HG03575 (cell line): ENCODE measurements at regions not wholly inside any gene's neighbourhood (a gene's known extent, or its start where the extent isn't known, plus 50 kb on each side); places are given as distances from the start of the nearest gene placed in this dataset.

Experiments
- ATAC-seq: cut with Tn5 transposase; IDR thresholded peaks from one replicate; pipeline ENCODE4 v1.9.1; 2021; ENCODE audit not compliant: unreplicated experiment, insufficient number of reproducible peaks, low FRiP score; ENCODE audit errors: extremely low read depth

DNA sequence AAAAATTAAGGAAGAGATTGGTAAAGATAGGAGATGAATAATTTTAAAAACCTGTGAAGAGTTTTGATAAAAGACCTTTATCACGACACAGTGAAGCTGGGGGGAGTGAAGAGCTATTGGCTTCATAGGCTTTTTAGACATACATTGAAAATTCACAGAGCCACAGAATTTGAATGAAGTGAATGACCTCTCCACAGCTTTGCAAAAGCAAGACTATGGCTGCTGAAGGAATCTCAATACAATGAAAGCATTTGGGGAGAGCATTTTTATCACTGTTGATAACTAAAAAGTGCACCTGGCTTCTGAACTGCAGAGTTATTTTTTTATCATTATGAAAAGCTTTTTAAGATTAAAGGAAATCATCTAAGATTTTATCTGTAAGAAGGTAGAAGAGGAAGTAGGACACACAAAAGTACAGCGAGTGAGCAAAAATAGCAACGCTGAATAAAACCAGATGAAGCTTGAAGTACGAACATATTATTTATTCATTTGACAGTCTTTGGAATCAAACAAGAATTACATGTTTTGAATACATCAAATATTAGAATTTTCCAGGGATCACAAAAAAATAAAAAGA is 317.5 kb downstream of the KCNC2 start:
- ATAC-seq, result no peak

DNA sequence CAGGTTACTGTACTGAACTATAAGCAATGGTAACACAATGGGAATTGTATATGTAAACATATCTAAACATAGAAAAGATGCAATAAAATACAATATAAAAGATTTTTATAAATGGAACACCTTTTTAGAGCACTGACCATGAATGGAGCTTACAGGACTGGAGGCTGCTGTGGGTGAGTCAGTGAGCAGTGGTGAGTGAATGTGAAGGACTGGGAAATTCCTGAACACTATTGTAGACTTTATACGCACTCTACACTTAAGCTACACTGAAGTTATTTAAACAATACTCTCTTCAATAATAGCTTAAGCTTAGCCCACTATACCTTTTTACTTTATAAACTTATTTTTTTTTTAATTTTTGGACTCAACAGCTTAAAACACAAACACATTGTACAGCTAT is 313.5 kb downstream of the KCNC2 start:
- ATAC-seq, result no peak

DNA sequence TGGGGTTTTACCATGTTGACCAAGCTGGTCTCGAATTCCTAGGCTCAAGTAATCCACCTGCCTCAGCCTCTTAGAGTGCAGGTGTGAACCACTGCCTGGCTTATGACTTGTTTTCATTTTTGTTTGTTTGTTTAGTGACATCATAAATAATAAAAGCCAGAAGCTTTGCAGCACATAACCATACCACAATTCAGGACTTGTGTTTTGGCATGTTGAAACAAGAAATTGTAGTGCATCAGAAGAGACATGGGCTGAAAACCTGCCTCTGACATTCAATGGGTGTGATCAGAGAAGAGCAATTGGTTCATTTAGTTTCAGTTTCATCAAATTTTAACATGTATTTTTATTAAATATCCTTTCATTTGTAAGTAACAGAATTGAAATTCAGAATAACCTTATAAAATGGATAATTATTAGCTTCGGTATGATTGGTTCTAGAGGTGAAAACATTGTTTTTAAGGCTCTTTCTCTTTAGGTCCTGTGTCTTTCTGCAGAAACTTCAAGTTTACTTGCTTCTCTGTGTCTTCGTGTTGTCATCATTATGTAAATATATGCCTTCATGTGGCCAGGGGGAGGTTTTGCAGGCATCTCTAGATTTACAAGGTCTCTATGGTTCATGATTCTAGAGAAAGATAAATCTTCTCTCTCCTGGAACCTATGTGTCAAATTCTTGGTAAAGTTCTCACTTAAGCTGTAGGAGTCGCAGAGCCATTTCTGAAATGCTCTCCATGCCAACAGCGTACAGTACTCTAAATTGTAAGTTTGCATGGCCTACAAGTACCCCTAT is 312.0 kb downstream of the KCNC2 start:
- ATAC-seq, result no peak

- ATAC-seq, result no peak
Observed at GRCh38 chr12:74899031-74899829, 310.4 kb downstream of the KCNC2 start.

DNA sequence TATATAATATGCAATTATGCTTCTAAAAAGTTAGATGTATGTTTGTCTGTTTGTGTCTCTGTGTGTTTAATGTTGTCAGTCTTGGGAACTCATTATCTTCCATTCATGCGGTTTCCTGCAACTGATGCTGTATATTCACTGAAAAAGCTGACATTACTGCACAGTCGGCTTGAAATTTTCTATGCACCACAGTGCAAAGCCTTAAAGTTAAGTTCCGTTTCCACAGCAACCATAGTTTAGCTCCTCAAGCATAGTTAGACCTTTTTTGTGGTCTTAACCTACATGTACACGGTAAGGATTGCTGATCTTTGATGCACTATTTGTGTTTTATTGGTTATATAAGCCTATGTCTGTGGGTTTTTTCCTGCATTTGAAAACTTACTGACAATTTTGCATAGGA is 309.4 kb downstream of the KCNC2 start:
- ATAC-seq, result no peak

- no peak for ATAC-seq
Observed at GRCh38 chr12:74903522-74903921, 306.1 kb downstream of the KCNC2 start.

DNA sequence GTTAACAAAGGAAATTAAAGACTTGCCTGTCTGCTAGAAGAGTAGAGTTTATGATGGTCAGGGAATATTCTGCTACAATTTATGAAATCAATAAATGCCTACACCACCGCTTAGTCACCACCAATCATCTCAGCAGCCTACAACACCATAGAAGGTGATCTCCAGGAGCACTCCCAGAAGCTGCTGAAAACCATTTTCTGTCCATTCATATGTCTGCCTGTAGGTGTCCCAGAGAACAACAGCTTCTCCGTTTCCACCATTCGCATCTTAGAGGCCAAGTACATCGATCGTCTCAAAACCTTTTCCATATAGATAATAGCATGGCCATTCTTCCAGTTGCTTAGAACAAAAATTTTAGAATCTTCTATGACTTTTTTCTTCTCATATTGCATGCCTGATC is 303.4 kb downstream of the KCNC2 start:
- no peak for ATAC-seq

- no peak for ATAC-seq
Observed at GRCh38 chr12:74910831-74911230, 298.8 kb downstream of the KCNC2 start.

DNA sequence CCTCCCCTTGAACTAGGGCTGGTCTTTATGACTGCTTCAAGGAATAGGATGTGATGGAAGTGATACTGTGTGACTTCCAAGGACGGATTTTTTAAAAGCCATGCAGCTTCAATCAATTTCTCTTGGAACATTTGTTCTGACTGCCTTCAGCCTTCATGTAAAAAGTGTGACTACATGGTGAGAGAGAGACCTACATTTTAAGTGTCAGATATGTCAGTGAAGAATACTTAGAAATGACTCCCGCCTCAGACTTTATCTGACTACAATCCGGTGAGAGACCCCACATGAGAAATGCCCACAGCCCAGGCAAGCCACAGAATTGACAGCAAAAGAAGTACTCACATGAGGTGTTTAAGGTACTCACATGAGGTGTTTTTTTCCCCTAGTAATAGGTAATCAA is 295.3 kb downstream of the KCNC2 start:
- ATAC-seq, result no peak

GRCh38 chr12:74915718-74916117 is 293.9 kb downstream of the KCNC2 start:
- ATAC-seq, result no peak

DNA sequence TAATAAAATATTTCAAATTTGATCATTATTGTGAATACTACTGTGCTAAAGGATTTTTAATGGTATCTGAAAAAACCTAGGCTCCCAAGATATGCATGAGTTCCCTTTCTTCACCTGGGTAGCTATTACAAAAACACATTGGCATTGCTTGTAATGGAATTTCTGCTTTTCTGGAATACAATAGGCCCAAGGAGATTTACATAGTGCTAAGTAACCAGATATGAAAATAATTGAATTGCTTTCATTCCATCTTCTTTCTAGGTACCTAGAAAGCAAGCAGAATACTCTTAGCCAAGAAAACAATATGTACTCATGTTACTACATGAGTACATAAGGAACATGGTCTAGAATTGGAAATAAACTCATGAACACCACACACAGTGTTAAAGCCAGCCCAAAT is 291.9 kb downstream of the KCNC2 start:
- no peak for ATAC-seq

DNA sequence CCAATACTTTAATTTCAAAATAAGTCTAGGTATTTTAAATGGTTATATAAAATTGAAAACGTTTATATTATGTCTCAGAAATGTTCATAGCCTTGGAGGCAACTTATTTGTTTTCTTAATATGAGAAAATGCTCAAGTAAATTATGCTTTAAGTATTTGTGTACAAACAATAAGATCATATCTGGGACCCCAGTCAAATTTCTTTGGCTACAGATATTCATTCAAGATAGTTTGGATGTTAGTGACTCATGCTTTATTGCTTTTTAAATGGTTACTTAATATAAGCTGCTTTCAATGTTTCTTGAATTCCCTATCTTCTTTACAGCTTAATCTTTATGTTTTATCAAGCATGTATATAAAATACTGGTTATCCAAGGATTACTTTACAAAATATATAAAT is 291.3 kb downstream of the KCNC2 start:
- no peak for ATAC-seq

DNA sequence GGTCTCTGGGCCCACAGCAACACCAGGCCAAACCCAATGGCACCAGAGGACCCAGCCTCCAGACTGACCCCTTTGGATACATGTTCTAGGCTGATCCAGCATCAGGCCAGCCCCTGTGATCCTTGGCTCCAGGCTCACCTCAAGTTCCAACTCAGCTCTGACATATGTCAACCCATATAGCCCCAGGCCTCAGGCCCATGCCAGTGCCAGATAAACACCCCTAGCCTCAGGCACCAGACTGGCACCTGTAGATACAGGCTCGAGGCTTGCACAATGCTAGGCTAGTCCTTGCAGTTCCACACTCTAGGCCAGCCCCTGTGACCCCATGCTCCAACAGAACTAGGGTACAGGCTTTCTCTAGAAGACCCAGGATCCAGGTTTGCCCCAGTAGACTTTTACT is 287.5 kb downstream of the KCNC2 start:
- no peak for ATAC-seq

GRCh38 chr12:74922642-74923041 is 287.0 kb downstream of the KCNC2 start:
- ATAC-seq, result no peak

DNA sequence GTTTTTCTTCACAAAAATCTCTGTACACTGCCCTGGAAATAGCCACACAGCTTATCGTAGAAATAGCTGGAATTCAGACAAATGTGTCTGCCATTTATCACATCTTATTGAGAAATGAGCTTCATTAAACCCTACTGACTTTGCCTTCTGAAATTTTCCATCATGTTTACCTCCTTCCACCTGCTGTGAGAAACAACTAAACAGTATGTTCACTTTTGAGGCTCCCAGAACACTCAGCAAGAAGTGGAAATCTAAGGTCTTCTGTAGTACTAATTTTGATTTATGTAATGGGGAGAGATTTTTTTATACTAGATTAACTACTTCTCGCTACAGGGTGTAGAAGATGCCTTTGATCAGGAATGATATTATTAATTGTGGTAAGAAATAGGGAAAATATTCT is 268.0 kb downstream of the KCNC2 start:
- ATAC-seq, result no peak

- no peak for ATAC-seq
Observed at GRCh38 chr12:74945771-74946198, 263.9 kb downstream of the KCNC2 start.

DNA sequence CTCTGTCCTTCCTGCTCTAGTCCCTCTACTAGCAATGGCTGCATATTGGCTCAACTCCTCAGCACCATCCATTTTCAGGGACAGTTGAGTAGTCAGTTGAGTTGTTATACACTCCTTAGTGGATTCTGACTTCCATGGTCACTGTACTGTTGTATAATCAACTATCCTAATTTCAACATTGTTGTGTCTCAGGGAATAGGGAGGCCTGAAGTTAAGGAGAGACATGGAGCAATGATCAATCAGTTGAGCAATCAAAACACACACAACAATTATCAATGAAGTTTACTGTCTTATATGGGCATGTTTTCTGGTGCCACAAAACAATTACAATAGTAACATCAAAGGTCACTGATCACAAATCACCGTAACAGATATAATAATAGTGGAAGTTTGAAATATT is 255.9 kb downstream of the KCNC2 start:
- no peak for ATAC-seq

DNA sequence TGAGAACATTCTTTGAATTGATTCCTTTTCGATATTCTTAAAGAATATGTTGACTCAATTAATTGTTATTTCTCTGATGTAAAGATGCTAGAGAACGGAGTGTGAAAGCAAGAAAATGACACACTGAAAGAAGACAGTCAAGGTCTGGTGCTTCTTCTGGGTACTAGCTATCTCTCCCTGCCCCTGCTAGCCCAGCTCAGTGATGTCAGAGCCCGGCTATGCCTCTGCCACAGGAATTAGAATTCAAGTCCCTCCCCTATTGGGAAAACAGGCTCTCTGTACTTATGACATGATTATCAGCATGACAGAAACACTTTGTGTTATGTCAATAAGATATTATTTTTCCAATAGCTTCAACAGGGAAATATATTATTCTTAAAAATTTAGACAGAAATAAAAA is 252.4 kb downstream of the KCNC2 start:
- no peak for ATAC-seq

DNA sequence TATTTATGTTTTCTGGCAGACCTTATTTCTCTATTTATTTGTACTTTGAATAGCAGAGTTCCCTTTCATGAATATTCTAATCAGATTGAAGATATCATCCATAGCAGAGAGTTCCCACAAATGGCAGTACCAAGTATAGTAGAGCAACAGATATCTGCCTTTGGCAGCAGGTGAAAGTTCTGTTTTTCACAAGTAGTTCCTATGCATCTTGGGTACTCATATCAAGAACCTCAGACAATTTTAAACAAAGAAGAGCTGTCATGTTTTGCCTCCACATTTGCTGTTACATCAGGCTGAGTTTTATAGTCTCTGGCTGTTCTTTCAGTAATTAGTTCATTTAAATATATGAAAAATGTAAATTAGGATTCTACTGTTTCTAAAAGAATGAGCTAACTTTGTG is 252.0 kb downstream of the KCNC2 start:
- no peak for ATAC-seq

- ATAC-seq, result no peak
Observed at GRCh38 chr12:74959657-74960056, 250.0 kb downstream of the KCNC2 start.
